Fibroblast of lung (primary cell): ENCODE measurements at regions not wholly inside any gene's neighbourhood (a gene's known extent, or its start where the extent isn't known, plus 50 kb on each side); places are given as distances from the start of the nearest gene placed in this dataset.

Source experiments
- DNase-seq, 2 donors: peaks; one replicate each; pipeline versions ENCODE4 v3.0.0 to v3.0.0-alpha.2; 2010; ENCODE audit warnings: low read depth in 2 of 2
- H2AFZ ChIP-seq: 2 replicates; pipeline ENCODE4 v1.5.1; 2012; ENCODE audit warnings: low read length, control low read depth, inconsistent platforms
- H3K27ac ChIP-seq: 2 replicates; pipeline ENCODE4 v1.5.1; 2011; ENCODE audit warnings: low read length, control low read depth; ENCODE audit not compliant: insufficient read depth
- H3K27me3 ChIP-seq: 2 replicates; pipeline ENCODE4 v1.5.1; 2011; ENCODE audit warnings: mild to moderate bottlenecking, low read length; ENCODE audit not compliant: control insufficient read depth, insufficient read depth
- H3K36me3 ChIP-seq: 2 replicates; pipeline ENCODE4 v1.5.1; 2011; ENCODE audit warnings: low read length; ENCODE audit not compliant: control insufficient read depth, insufficient read depth
- H3K4me1 ChIP-seq: 2 replicates; pipeline ENCODE4 v1.5.1; 2011; ENCODE audit warnings: low read length; ENCODE audit not compliant: control insufficient read depth, insufficient read depth; ENCODE audit errors: extremely low read depth
- H3K4me2 ChIP-seq: 2 replicates; pipeline ENCODE4 v1.5.1; 2011; ENCODE audit warnings: low read length, control low read depth; ENCODE audit not compliant: insufficient read depth; ENCODE audit errors: extremely low read depth
- H3K4me3 ChIP-seq, 4 experiments: fragments of 200-600 bp in 1 of 4; sonication (generic) in 1 of 4; replicated peaks in 1 of 4; 2 replicates each; pipeline ENCODE4 v1.5.1; 2011 to 2016; ENCODE audit warnings: low read length in 4 of 4, low read depth in 3 of 4, mild to moderate bottlenecking in 3 of 4, control low read depth in 2 of 4, inconsistent platforms in 1 of 4, mixed read lengths in 1 of 4; ENCODE audit not compliant: insufficient read depth in 1 of 4; ENCODE audit errors: control extremely low read depth in 1 of 4
- H3K79me2 ChIP-seq: 2 replicates; pipeline ENCODE4 v1.5.1; 2012; ENCODE audit warnings: mild to moderate bottlenecking, low read length, inconsistent platforms; ENCODE audit not compliant: control insufficient read depth, insufficient read depth
- H3K9ac ChIP-seq: 2 replicates; pipeline ENCODE4 v1.5.1; 2011; ENCODE audit warnings: mild to moderate bottlenecking, low read length, control low read depth; ENCODE audit not compliant: insufficient read depth
- H3K9me3 ChIP-seq: 2 replicates; pipeline ENCODE4 v1.5.1; 2012; ENCODE audit warnings: low read depth, low read length; ENCODE audit not compliant: control insufficient read depth, insufficient read depth
- H4K20me1 ChIP-seq: 2 replicates; pipeline ENCODE4 v1.5.1; 2011; ENCODE audit warnings: low read length; ENCODE audit not compliant: control insufficient read depth, insufficient read depth; ENCODE audit errors: extremely low read depth
- EZH2 ChIP-seq: IDR thresholded peaks from 2 replicates; pipeline ENCODE4 v1.5.1; 2012; ENCODE audit warnings: low read length, control low read depth, mild to moderate bottlenecking; ENCODE audit errors: missing control alignments
- TF ChIP-seq, protein P1 (sequence below), 2 donors: IDR thresholded peaks in 1 of 2; conservative IDR thresholded peaks in 1 of 2; 1 replicate in 1 of 2; 2 replicates in 1 of 2; pipeline ENCODE4 v1.5.1; 2011 to 2012; ENCODE audit warnings: low read length in 2 of 2, control low read depth in 1 of 2, inconsistent platforms in 1 of 2, low read depth in 1 of 2, mild to moderate bottlenecking in 1 of 2

- no peaks in the 10 kb centered on the region for H3K79me2 ChIP-seq
- H3K27me3 ChIP-seq, result no peaks in the 10 kb centered on the region
- TF ChIP-seq, protein P1, sequence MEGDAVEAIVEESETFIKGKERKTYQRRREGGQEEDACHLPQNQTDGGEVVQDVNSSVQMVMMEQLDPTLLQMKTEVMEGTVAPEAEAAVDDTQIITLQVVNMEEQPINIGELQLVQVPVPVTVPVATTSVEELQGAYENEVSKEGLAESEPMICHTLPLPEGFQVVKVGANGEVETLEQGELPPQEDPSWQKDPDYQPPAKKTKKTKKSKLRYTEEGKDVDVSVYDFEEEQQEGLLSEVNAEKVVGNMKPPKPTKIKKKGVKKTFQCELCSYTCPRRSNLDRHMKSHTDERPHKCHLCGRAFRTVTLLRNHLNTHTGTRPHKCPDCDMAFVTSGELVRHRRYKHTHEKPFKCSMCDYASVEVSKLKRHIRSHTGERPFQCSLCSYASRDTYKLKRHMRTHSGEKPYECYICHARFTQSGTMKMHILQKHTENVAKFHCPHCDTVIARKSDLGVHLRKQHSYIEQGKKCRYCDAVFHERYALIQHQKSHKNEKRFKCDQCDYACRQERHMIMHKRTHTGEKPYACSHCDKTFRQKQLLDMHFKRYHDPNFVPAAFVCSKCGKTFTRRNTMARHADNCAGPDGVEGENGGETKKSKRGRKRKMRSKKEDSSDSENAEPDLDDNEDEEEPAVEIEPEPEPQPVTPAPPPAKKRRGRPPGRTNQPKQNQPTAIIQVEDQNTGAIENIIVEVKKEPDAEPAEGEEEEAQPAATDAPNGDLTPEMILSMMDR (conservative IDR thresholded peaks at IDR 0.05 in 1 of 2, IDR thresholded peaks at IDR 0.05 in 1 of 2; ENCODE audit: low read depth in 1 of 2, low read length in 2 of 2), result no peak
- TF ChIP-seq EZH2, result no peak
- no peaks in the 10 kb centered on the region for H3K9me3 ChIP-seq
- H3K36me3 ChIP-seq, result no peaks in the 10 kb centered on the region
- H3K4me2 ChIP-seq, result no peak overlapping the region
- no peak overlapping the region for H3K4me3 ChIP-seq
- no peak overlapping the region for H2AFZ ChIP-seq
- H3K4me1 ChIP-seq, result peaks cover 3% of the 10 kb centered on the region
- peak in 1 of 2 donors; percentile 72 for DNase-seq
- no peaks in the 10 kb centered on the region for H4K20me1 ChIP-seq
- no peak overlapping the region for H3K27ac ChIP-seq
- H3K9ac ChIP-seq, result no peak overlapping the region
These were observed 146.4 kb upstream of the TAS2R1 start for GRCh38 chr5:9776525-9776924.

DNA sequence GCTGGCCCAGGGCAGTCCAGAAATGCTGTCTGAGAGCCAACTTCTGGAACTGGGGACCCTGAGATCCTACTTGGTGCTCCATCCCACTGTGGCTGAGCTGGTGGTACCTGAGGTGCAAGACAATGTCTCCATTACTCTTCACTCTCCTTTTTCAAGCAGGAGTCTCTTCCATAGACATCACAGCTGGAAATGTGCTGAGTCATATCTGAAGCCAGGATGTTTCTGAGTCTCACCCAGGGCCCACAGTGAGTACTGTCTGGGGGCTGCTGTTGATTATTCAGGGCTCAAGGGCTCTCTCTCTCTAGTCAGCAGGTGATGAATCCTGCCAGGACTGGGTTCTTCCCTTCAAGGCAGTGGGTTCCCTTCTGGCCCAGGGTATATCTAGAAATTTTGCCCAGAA lies 145.2 kb upstream of the TAS2R1 start:
- Histone ChIP-seq H3K4me2 (no peak overlapping the region), H3K9me3 (no peaks in the 10 kb centered on the region), H3K27ac (no peak overlapping the region), H3K36me3 (no peaks in the 10 kb centered on the region), H3K4me1 (peaks cover 3% of the 10 kb centered on the region), H3K9ac (no peak overlapping the region), H3K27me3 (no peaks in the 10 kb centered on the region), H4K20me1 (no peaks in the 10 kb centered on the region), H3K79me2 (no peaks in the 10 kb centered on the region), H2AFZ (no peak overlapping the region), H3K4me3 (no peak overlapping the region)
- TF ChIP-seq EZH2, result no peak
- TF ChIP-seq, protein P1 (conservative IDR thresholded peaks at IDR 0.05 in 1 of 2, IDR thresholded peaks at IDR 0.05 in 1 of 2; ENCODE audit: low read depth in 1 of 2, low read length in 2 of 2), result no peak
- peak in 1 of 2 donors; percentile 46 for DNase-seq

GRCh38 chr5:9774472-9775079 lies 144.4 kb upstream of the TAS2R1 start:
- Histone ChIP-seq H3K27ac (no peak overlapping the region), H3K36me3 (no peaks in the 10 kb centered on the region), H3K4me3 (no peak overlapping the region), H3K9ac (no peak overlapping the region), H3K79me2 (no peaks in the 10 kb centered on the region), H3K4me2 (no peak overlapping the region), H2AFZ (no peak overlapping the region), H3K9me3 (no peaks in the 10 kb centered on the region), H3K4me1 (peaks cover 3% of the 10 kb centered on the region), H4K20me1 (no peaks in the 10 kb centered on the region), H3K27me3 (no peaks in the 10 kb centered on the region)
- peak; percentile 77 to 86 for DNase-seq
- TF ChIP-seq, protein P1 (conservative IDR thresholded peaks at IDR 0.05 in 1 of 2, IDR thresholded peaks at IDR 0.05 in 1 of 2; ENCODE audit: low read depth in 1 of 2, low read length in 2 of 2), result peak; percentile 44 to 55
- TF ChIP-seq EZH2, result no peak
